Lung (tissue), 12 donors: ENCODE measurements at regions not wholly inside any gene's neighbourhood (a gene's known extent, or its start where the extent isn't known, plus 50 kb on each side); places are given as distances from the start of the nearest gene placed in this dataset. TPM values are rescaled to one million over a fixed set of nuclear protein-coding genes. Genes with fewer than 3 reads are reported as not detected.

Experiments
- ATAC-seq: fragments of 200-7000 bp; cut with Tn5 transposase; one replicate; pipeline ENCODE4 v1.9.1; 2020; ENCODE audit warnings: moderate number of reproducible peaks; ENCODE audit not compliant: insufficient read depth, low FRiP score
- DNase-seq, 3 donors: peaks; one replicate each; pipeline ENCODE4 v3.0.0-alpha.2; 2013 to 2017
- H3K27ac ChIP-seq, 2 donors: one replicate each; pipeline ENCODE4 v1.5.1; 2013; ENCODE audit warnings: mild to moderate bottlenecking in 2 of 2, moderate library complexity in 2 of 2, control low read depth in 1 of 2, inconsistent platforms in 1 of 2, low read depth in 1 of 2, low read length in 1 of 2
- H3K27me3 ChIP-seq, 3 donors: one replicate each; pipeline ENCODE4 v1.5.1; 2013; ENCODE audit warnings: low read length in 2 of 3; ENCODE audit not compliant: control insufficient read depth in 3 of 3, insufficient read depth in 3 of 3
- H3K36me3 ChIP-seq, 4 donors: one replicate each; pipeline ENCODE4 v1.5.1; 2013; ENCODE audit warnings: low read length in 4 of 4, mild to moderate bottlenecking in 1 of 4, moderate library complexity in 1 of 4; ENCODE audit not compliant: control insufficient read depth in 4 of 4, insufficient read depth in 4 of 4
- H3K4me1 ChIP-seq, 5 donors: one replicate each; pipeline ENCODE4 v1.5.1; 2013; ENCODE audit warnings: low read length in 5 of 5, mild to moderate bottlenecking in 2 of 5, moderate library complexity in 1 of 5; ENCODE audit not compliant: control insufficient read depth in 5 of 5, insufficient read depth in 5 of 5
- H3K4me3 ChIP-seq: one replicate; pipeline ENCODE4 v1.5.1; 2013; ENCODE audit warnings: mild to moderate bottlenecking, control low read depth, moderate library complexity
- H3K9ac ChIP-seq, 2 donors: one replicate each; pipeline ENCODE4 v1.5.1; 2013; ENCODE audit warnings: low read length in 2 of 2, control low read depth in 1 of 2; ENCODE audit not compliant: insufficient read depth in 1 of 2
- H3K9me3 ChIP-seq, 4 donors: one replicate each; pipeline ENCODE4 v1.5.1; 2013; ENCODE audit warnings: low read length in 3 of 4, mild to moderate bottlenecking in 1 of 4, moderate library complexity in 1 of 4; ENCODE audit not compliant: control insufficient read depth in 4 of 4, insufficient read depth in 3 of 4
- CTCF ChIP-seq: IDR thresholded peaks from 2 replicates; pipeline ENCODE4 v1.5.1; 2012; ENCODE audit warnings: mild to moderate bottlenecking; ENCODE audit errors: control extremely low read depth, extremely low read depth
- WGBS, 2 donors: extraction: QIAGEN DNeasy Blood & Tissue Kit; methylation state at CpG; one replicate each; pipeline ENCODE4 v1.1.7; 2013; 5-methylcytosine and 5-hydroxymethylcytosine counted together
- small RNA-seq: library from RNA; depleted of rRNA; stranded (forward); fragments of <200 nt; gene quantifications from one replicate; pipeline ENCODE3, GENCODE V24; 2014; ENCODE audit warnings: low replicate concordance
- donor health status: control.
- donor health status: control.
- donor health status: Bipolar disorder and iron deficiency.
- donor health status: healthy.
- donor health status: DM: yes; HTN: yes; CAD: no.

- Histone ChIP-seq H3K4me1 (no peaks in the 10 kb centered on the region), H3K36me3 (no peaks in the 10 kb centered on the region), H3K27me3 (no peaks in the 10 kb centered on the region), H3K9ac (no peak overlapping the region), H3K27ac (no peak overlapping the region), H3K9me3 (peaks cover 0 to 2% (median 0%) of the 10 kb centered on the region in 4 donors), H3K4me3 (no peak overlapping the region)
- TF ChIP-seq CTCF, result no peak
- DNase-seq (no peak), ATAC-seq (no peak)
These were observed 841.9 kb downstream of the VGLL3 start for GRCh38 chr3:86149054-86149453.

GRCh38 chr3:86147119-86147518 is 843.8 kb downstream of the VGLL3 start:
- DNase-seq, result no peak
- ATAC-seq, result no peak
- TF ChIP-seq CTCF, result no peak
- no peaks in the 10 kb centered on the region for H3K4me1 ChIP-seq
- 86 to 91% methylated on average over 5 of the region's 5 CpGs for WGBS, 2 donors
- H3K9ac ChIP-seq, result no peak overlapping the region
- no peaks in the 10 kb centered on the region for H3K27me3 ChIP-seq
- no peak overlapping the region for H3K27ac ChIP-seq
- no peaks in the 10 kb centered on the region for H3K36me3 ChIP-seq
- H3K9me3 ChIP-seq, result peaks cover 0 to 2% (median 0%) of the 10 kb centered on the region in 4 donors
- no peak overlapping the region for H3K4me3 ChIP-seq

- no peaks in the 10 kb centered on the region for H3K36me3 ChIP-seq
- H3K9ac ChIP-seq, result no peak overlapping the region
- ATAC-seq (no peak), DNase-seq (no peak)
- no peak overlapping the region for H3K4me3 ChIP-seq
- no peaks in the 10 kb centered on the region for H3K4me1 ChIP-seq
- H3K27ac ChIP-seq, result no peak overlapping the region
- H3K9me3 ChIP-seq, result peaks cover 0 to 4% (median 0%) of the 10 kb centered on the region in 4 donors
- WGBS, 2 donors, result 82 to 85% methylated on average over 5 of the region's 5 CpGs
- H3K27me3 ChIP-seq, result no peaks in the 10 kb centered on the region
- TF ChIP-seq CTCF, result no peak
These were observed 864.4 kb downstream of the VGLL3 start for GRCh38 chr3:86126552-86126951.

Small RNA genes lying in the stretch of these regions (small RNA-seq; reads per million reads assigned to genes)
- gene AC108706.1 (not detected), gene RNU6-1129P (not detected)
